ENCODE measurements at regions not wholly inside any gene's neighbourhood (a gene's known extent, or its start where the extent isn't known, plus 50 kb on each side); places are given as distances from the start of the nearest gene placed in this dataset.

DNA sequence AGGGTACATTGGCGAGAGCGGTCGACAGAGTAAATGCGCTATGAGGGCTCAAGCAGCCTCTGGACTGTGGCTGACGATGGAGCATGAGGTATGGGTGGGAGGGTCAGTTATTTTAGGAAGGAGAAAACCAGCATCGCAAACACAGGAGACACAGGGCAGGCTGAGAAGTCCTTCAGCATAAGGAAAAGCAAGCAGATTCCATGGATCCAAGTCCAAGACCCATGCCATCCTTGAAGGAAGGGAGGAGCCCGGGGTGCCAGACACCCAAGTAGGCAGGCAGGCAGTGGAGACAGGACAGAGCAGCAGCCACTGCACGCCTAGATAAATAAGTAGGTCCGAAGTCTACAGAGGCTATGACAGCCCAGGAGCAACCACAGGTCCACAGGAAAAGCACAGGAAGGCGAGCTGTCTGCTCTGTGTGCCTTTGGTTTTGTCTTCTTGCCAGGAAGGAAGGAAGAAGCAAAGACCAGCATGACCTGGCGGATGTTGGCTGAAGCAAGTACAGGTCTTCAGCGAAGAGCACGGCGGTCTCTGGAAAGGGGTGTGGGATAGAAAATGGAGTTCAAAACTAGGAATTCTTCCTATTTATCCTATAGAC lies 76.4 kb upstream of the SLC45A1 start:
- TF ChIP-seq, protein P1, sequence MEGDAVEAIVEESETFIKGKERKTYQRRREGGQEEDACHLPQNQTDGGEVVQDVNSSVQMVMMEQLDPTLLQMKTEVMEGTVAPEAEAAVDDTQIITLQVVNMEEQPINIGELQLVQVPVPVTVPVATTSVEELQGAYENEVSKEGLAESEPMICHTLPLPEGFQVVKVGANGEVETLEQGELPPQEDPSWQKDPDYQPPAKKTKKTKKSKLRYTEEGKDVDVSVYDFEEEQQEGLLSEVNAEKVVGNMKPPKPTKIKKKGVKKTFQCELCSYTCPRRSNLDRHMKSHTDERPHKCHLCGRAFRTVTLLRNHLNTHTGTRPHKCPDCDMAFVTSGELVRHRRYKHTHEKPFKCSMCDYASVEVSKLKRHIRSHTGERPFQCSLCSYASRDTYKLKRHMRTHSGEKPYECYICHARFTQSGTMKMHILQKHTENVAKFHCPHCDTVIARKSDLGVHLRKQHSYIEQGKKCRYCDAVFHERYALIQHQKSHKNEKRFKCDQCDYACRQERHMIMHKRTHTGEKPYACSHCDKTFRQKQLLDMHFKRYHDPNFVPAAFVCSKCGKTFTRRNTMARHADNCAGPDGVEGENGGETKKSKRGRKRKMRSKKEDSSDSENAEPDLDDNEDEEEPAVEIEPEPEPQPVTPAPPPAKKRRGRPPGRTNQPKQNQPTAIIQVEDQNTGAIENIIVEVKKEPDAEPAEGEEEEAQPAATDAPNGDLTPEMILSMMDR (IDR thresholded peaks at IDR 0.05; ENCODE audit: poor library complexity): no peak
- TF ChIP-seq EZH2 (IDR thresholded peaks at IDR 0.05; ENCODE audit: borderline replicate concordance): no peak

Data from hepatocyte (in vitro differentiated cells).